Subcutaneous abdominal adipose tissue (tissue), 5 donors: ENCODE measurements at regions not wholly inside any gene's neighbourhood (a gene's known extent, or its start where the extent isn't known, plus 50 kb on each side); places are given as distances from the start of the nearest gene placed in this dataset.

ENCODE experiments used
- H3K27ac ChIP-seq: one replicate; pipeline ENCODE4 v1.7.0; 2013; ENCODE audit warnings: low read depth, mild to moderate bottlenecking, inconsistent platforms, low read length, moderate library complexity
- H3K27me3 ChIP-seq, 5 donors: one replicate each; pipeline ENCODE4 v1.7.0; 2013; ENCODE audit warnings: low read length in 5 of 5, inconsistent platforms in 1 of 5; ENCODE audit not compliant: control insufficient read depth in 5 of 5, insufficient read depth in 4 of 5
- H3K36me3 ChIP-seq, 5 donors: one replicate each; pipeline ENCODE4 v1.7.0; 2013; ENCODE audit warnings: low read length in 5 of 5; ENCODE audit not compliant: control insufficient read depth in 5 of 5, insufficient read depth in 5 of 5
- H3K4me1 ChIP-seq, 5 donors: one replicate each; pipeline ENCODE4 v1.7.0; 2013; ENCODE audit warnings: low read length in 5 of 5, mild to moderate bottlenecking in 3 of 5, moderate library complexity in 1 of 5; ENCODE audit not compliant: control insufficient read depth in 5 of 5, insufficient read depth in 5 of 5
- H3K4me3 ChIP-seq, 5 donors: one replicate each; pipeline ENCODE4 v1.7.0; 2013; ENCODE audit warnings: low read length in 5 of 5, low read depth in 1 of 5
- H3K9ac ChIP-seq, 5 donors: one replicate each; pipeline ENCODE4 v1.7.0; 2013; ENCODE audit warnings: low read length in 5 of 5, mild to moderate bottlenecking in 4 of 5, moderate library complexity in 3 of 5
- H3K9me3 ChIP-seq, 5 donors: one replicate each; pipeline ENCODE4 v1.7.0; 2013; ENCODE audit warnings: low read length in 5 of 5; ENCODE audit not compliant: control insufficient read depth in 5 of 5
- donor health status: healthy.
- donor health status: healthy.
- donor health status: healthy.
- donor health status: healthy.
- donor health status: healthy.

DNA sequence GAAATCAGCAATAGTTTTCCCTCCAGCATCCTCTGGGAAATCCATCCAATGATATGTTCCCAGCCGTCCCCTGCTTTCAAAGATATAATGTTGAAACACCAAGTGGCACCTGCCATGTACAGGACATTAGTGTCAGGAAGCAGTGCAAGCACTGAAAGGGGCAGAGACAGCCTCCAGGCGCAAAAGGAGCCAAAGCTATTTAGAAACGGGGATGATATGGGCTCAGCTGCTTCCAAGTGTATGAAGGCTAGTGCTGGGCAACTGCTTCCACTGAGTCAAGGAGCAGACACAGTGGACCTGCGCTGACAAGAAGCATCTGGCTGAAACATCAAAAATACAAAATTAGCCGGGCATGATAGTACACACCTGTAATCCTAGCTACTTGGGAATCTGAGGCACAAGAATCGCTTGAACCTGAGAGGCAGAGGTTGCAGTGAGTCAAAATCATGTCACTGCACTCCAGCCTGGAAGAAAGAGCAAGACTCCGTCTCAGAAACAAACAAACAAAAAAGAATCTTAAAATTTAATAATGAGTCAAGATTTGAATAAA lies 119.7 kb downstream of the AQP9 start:
- no peak overlapping the region for H3K9ac ChIP-seq
- H3K9me3 ChIP-seq: peaks cover 0 to 9% (median 0%) of the 10 kb centered on the region in 5 donors
- peaks cover 0 to 2% (median 0%) of the 10 kb centered on the region in 5 donors for H3K4me1 ChIP-seq
- no peak overlapping the region for H3K4me3 ChIP-seq
- no peaks in the 10 kb centered on the region for H3K27me3 ChIP-seq
- no peak overlapping the region for H3K27ac ChIP-seq
- no peaks in the 10 kb centered on the region for H3K36me3 ChIP-seq

DNA sequence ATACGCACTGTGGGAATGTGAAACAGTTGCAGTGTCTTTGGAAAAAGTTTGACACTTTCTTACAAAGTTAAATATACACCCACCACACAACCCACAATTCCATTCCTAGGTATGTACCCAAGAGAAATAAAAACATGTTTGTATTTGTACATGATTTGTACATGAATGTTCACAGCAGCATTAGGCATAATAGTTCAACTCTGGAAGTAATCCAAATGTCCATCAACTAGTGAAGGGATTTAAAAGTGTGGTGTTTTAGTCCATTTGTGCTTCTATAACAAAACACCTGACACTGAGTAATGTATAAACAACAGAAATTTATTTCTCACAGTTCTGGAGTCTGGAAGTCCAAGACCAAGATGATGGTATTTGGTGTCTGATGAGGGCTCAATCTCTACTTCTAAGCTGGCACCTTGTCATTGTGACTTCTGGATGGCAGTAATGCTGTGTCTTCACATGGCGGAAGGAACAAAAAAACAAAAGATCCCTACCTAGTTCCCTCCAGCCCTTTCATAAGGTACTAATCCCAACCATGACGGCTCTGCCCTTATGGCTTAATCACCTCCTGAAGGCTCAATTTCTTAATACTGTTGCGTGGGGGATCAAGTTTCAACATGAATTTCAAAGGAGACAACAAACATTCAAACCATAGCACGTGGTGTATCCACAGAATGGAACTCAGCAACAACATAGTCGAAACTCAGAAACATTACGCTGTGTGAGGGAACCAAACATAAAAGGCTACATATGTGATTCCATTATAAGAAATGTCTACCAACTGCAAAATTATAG lies 120.5 kb downstream of the AQP9 start:
- Histone ChIP-seq H3K27me3 (no peaks in the 10 kb centered on the region), H3K9me3 (peaks cover 0 to 9% (median 0%) of the 10 kb centered on the region in 5 donors), H3K9ac (no peak overlapping the region), H3K4me1 (no peaks in the 10 kb centered on the region), H3K4me3 (no peak overlapping the region), H3K27ac (no peak overlapping the region), H3K36me3 (no peaks in the 10 kb centered on the region)

GRCh38 chr15:58260205-58260724 lies 122.1 kb downstream of the AQP9 start:
- no peak overlapping the region for H3K27ac ChIP-seq
- no peak overlapping the region for H3K4me3 ChIP-seq
- no peaks in the 10 kb centered on the region for H3K36me3 ChIP-seq
- H3K9me3 ChIP-seq: peaks cover 0 to 5% (median 0%) of the 10 kb centered on the region in 5 donors
- no peak overlapping the region for H3K9ac ChIP-seq
- no peaks in the 10 kb centered on the region for H3K4me1 ChIP-seq
- no peaks in the 10 kb centered on the region for H3K27me3 ChIP-seq

GRCh38 chr15:58260725-58261267 lies 122.6 kb downstream of the AQP9 start:
- no peaks in the 10 kb centered on the region for H3K27me3 ChIP-seq
- H3K27ac ChIP-seq: no peak overlapping the region

GRCh38 chr15:58261368-58261767 lies 123.2 kb downstream of the AQP9 start:
- Histone ChIP-seq H3K9ac (no peak overlapping the region), H3K4me3 (no peak overlapping the region), H3K27ac (no peak overlapping the region), H3K9me3 (no peaks in the 10 kb centered on the region), H3K36me3 (no peaks in the 10 kb centered on the region), H3K4me1 (no peaks in the 10 kb centered on the region), H3K27me3 (no peaks in the 10 kb centered on the region)

More at GRCh38 chr15:58260725-58261267, 122.6 kb downstream of the AQP9 start:
- no peak overlapping the region for H3K4me3 ChIP-seq
- no peaks in the 10 kb centered on the region for H3K4me1 ChIP-seq
- no peaks in the 10 kb centered on the region for H3K9me3 ChIP-seq
- H3K9ac ChIP-seq: no peak overlapping the region
- no peaks in the 10 kb centered on the region for H3K36me3 ChIP-seq

GRCh38 chr15:58264053-58264971 lies 126.1 kb downstream of the AQP9 start:
- no peaks in the 10 kb centered on the region for H3K4me1 ChIP-seq
- H3K27me3 ChIP-seq: no peaks in the 10 kb centered on the region
- H3K4me3 ChIP-seq: no peak overlapping the region
- no peak overlapping the region for H3K9ac ChIP-seq
- no peaks in the 10 kb centered on the region for H3K9me3 ChIP-seq
- no peak overlapping the region for H3K27ac ChIP-seq
- H3K36me3 ChIP-seq: no peaks in the 10 kb centered on the region

- H3K4me3 ChIP-seq: no peak overlapping the region
- H3K9me3 ChIP-seq: peaks cover 0 to 7% (median 4%) of the 10 kb centered on the region in 5 donors
- no peaks in the 10 kb centered on the region for H3K36me3 ChIP-seq
- H3K27ac ChIP-seq: no peak overlapping the region
- H3K27me3 ChIP-seq: no peaks in the 10 kb centered on the region
- no peak overlapping the region for H3K9ac ChIP-seq
- peaks cover 0 to 5% (median 0%) of the 10 kb centered on the region in 5 donors for H3K4me1 ChIP-seq
Measured at GRCh38 chr15:58267051-58267450, 128.9 kb downstream of the AQP9 start.

- peaks cover 0 to 8% (median 5%) of the 10 kb centered on the region in 5 donors for H3K9me3 ChIP-seq
- no peak overlapping the region for H3K4me3 ChIP-seq
- H3K4me1 ChIP-seq: peaks cover 0 to 5% (median 0%) of the 10 kb centered on the region in 5 donors
- no peaks in the 10 kb centered on the region for H3K27me3 ChIP-seq
- H3K36me3 ChIP-seq: no peaks in the 10 kb centered on the region
- no peak overlapping the region for H3K27ac ChIP-seq
- H3K9ac ChIP-seq: no peak overlapping the region
Measured at GRCh38 chr15:58268746-58269267, 130.6 kb downstream of the AQP9 start.

- H3K36me3 ChIP-seq: no peaks in the 10 kb centered on the region
- H3K4me3 ChIP-seq: no peak overlapping the region
- no peak overlapping the region for H3K9ac ChIP-seq
- H3K27ac ChIP-seq: no peak overlapping the region
- no peaks in the 10 kb centered on the region for H3K27me3 ChIP-seq
- peaks cover 0 to 8% (median 5%) of the 10 kb centered on the region in 5 donors for H3K9me3 ChIP-seq
- H3K4me1 ChIP-seq: peaks cover 0 to 5% (median 0%) of the 10 kb centered on the region in 5 donors
Measured at GRCh38 chr15:58269455-58270414, 131.6 kb downstream of the AQP9 start.
